ENCODE measurements at regions not wholly inside any gene's neighbourhood (a gene's known extent, or its start where the extent isn't known, plus 50 kb on each side); places are given as distances from the start of the nearest gene placed in this dataset.

DNA sequence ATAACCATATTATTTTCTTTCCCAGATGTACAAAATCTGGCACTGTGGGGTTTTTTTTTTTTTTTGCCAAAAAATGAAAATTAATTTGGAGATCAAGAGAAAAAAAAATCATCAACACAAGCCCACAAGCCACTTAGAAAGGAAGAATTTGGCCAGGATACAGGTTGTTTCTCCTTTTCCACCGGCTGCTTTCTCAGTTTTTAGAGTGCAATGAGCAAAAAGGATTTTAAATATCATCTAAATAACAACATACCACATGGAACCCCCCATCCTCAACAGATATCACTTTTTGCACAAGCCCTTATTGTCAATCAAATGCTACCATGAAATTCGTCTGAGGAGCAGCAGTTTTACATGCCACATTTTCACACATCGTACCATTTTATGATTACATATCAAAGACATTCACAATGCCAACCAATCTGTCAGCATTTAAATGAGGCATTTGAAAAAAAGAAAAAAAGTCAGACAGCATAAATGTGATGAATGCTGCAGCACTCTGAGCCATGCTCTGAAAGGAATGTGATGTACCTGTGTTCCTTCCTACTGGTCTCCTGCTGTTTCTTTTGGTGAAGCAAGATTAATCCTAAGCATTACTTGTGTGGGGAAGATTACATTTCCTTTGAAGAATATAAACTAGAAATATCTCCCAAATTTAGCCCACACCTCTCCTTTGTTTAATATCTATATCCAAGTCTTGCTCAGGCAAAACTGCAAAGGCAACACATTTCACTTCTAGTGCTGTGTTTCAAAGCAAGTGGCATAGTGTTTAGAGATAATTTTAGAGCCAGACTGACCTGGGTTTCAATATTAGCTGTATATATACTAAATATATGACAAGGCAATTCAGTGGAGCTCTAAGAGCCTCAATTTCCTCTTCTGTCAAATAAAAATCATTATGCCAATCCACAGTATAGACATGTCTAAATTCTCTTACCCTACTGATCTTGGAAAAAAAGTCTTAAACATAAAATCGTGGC lies 391.3 kb downstream of the CMPK2 start:
- H3K27ac Mint-ChIP-seq: no peak overlapping the region
- no peaks in the 10 kb centered on the region for H3K36me3 Mint-ChIP-seq
- no peaks in the 10 kb centered on the region for H3K4me1 Mint-ChIP-seq (ENCODE audit: low read depth)
- no peak overlapping the region for H3K4me3 Mint-ChIP-seq
- H3K27me3 Mint-ChIP-seq: peaks cover 12% of the 10 kb centered on the region
- H3K9me3 Mint-ChIP-seq (ENCODE audit: low read depth): no peaks in the 10 kb centered on the region

DNA sequence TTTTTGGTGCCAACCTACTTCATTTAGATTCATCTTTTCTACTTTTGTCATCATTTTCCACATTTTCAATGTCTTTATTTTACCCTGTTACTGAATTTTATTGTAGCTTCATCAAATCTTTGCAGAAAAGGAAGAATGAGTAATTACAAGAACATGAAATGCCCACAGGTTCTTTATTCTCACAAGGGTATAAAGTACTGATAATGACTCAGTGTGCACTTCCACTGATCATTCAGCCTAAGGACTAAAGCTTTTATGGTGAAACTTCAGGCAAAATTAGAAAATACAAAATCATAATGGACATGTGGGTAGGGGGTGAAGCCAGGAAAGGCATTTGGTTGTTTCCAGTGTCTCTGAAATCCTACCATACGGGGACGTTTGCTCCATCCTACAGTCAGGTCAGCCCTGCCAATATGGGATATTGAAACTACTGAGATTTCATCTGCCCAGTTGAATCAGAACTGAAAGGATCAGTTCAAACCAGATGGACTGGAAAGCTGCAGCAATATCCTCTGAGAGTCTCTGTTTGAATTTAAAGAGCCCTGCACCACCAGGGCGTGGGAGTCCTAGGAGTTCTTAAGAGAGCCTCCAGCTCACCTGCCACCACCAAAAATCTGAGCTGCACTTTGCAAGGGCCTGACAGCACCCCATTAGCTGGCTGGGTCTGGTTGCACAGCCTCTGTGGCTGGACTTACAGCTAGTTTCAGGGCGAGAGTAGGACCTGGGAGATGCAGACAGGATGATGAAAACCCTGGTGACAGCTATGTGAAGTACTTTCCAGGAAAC lies 390.4 kb downstream of the CMPK2 start:
- Mint-ChIP-seq H3K4me1 (ENCODE audit: low read depth) (no peaks in the 10 kb centered on the region), H3K36me3 (no peaks in the 10 kb centered on the region), H3K27me3 (peaks cover 12% of the 10 kb centered on the region), H3K27ac (no peak overlapping the region), H3K4me3 (no peak overlapping the region), H3K9me3 (ENCODE audit: low read depth) (no peaks in the 10 kb centered on the region)

GRCh38 chr2:6480514-6480913 lies 385.2 kb downstream of the CMPK2 start:
- Mint-ChIP-seq H3K4me3 (no peak overlapping the region), H3K4me1 (ENCODE audit: low read depth) (no peaks in the 10 kb centered on the region), H3K36me3 (no peaks in the 10 kb centered on the region), H3K27me3 (peaks cover 2% of the 10 kb centered on the region), H3K9me3 (ENCODE audit: low read depth) (no peaks in the 10 kb centered on the region), H3K27ac (no peak overlapping the region)

DNA sequence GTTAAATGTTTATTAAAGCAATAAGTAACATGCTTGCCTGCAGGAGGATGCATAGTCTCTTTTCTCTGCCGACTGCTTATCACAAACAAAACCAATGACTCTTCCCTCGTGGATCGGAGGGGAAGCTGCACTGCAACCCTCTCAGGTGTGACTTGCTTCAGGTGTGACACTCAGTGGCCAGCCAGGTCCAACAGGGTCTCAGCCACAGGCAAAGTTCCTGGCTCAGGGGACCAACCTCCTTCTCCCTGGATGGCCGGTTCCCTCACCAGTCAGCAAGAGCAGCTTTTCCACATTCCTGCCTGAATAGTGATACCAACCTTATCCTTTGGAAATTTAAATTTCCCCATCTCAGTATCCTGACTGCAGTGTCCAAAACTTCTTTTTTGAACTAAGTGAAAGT lies 383.5 kb downstream of the CMPK2 start:
- peaks cover 2% of the 10 kb centered on the region for H3K27me3 Mint-ChIP-seq
- no peaks in the 10 kb centered on the region for H3K36me3 Mint-ChIP-seq
- H3K9me3 Mint-ChIP-seq (ENCODE audit: low read depth): no peaks in the 10 kb centered on the region
- no peak overlapping the region for H3K27ac Mint-ChIP-seq
- H3K4me1 Mint-ChIP-seq (ENCODE audit: low read depth): no peaks in the 10 kb centered on the region
- no peak overlapping the region for H3K4me3 Mint-ChIP-seq

- Mint-ChIP-seq H3K9me3 (ENCODE audit: low read depth) (no peaks in the 10 kb centered on the region), H3K4me3 (no peak overlapping the region), H3K27me3 (peaks cover 7% of the 10 kb centered on the region), H3K36me3 (no peaks in the 10 kb centered on the region), H3K27ac (no peak overlapping the region), H3K4me1 (ENCODE audit: low read depth) (no peaks in the 10 kb centered on the region)
Observed at GRCh38 chr2:6487765-6488164, 377.9 kb downstream of the CMPK2 start.

GRCh38 chr2:6492573-6492972 lies 373.1 kb downstream of the CMPK2 start:
- no peak overlapping the region for H3K4me3 Mint-ChIP-seq
- H3K36me3 Mint-ChIP-seq: no peaks in the 10 kb centered on the region
- no peaks in the 10 kb centered on the region for H3K4me1 Mint-ChIP-seq (ENCODE audit: low read depth)
- H3K9me3 Mint-ChIP-seq (ENCODE audit: low read depth): no peaks in the 10 kb centered on the region
- peaks cover 5% of the 10 kb centered on the region for H3K27me3 Mint-ChIP-seq
- no peak overlapping the region for H3K27ac Mint-ChIP-seq

- Mint-ChIP-seq H3K4me1 (ENCODE audit: low read depth) (no peaks in the 10 kb centered on the region), H3K27me3 (peaks cover 5% of the 10 kb centered on the region), H3K36me3 (no peaks in the 10 kb centered on the region), H3K27ac (no peak overlapping the region), H3K4me3 (no peak overlapping the region), H3K9me3 (ENCODE audit: low read depth) (no peaks in the 10 kb centered on the region)
Observed at GRCh38 chr2:6493266-6493665, 372.4 kb downstream of the CMPK2 start.

DNA sequence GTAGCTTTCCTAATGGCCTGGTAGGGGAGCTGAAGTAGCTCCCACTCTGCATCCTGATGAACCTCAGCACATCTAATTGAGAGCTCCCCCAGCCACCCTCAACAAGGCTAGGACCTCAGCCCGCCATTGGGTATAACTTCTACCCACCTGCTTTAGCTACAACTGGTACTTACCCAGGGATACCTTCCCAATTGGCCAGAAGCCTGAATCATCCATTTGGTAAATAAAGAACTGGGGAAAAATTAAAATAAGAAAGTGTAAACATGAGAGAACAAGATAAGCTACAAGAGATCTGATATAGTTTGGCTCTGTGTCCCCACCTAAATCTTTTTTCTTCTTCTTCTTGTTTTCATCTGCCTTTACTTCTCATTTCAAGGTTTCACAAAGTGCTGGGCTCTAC lies 372.0 kb downstream of the CMPK2 start:
- no peak overlapping the region for H3K4me3 Mint-ChIP-seq
- no peaks in the 10 kb centered on the region for H3K36me3 Mint-ChIP-seq
- H3K27me3 Mint-ChIP-seq: peaks cover 5% of the 10 kb centered on the region
- no peaks in the 10 kb centered on the region for H3K9me3 Mint-ChIP-seq (ENCODE audit: low read depth)
- no peaks in the 10 kb centered on the region for H3K4me1 Mint-ChIP-seq (ENCODE audit: low read depth)
- no peak overlapping the region for H3K27ac Mint-ChIP-seq

- Mint-ChIP-seq H3K9me3 (ENCODE audit: low read depth) (no peaks in the 10 kb centered on the region), H3K27ac (no peak overlapping the region), H3K36me3 (no peaks in the 10 kb centered on the region), H3K4me1 (ENCODE audit: low read depth) (no peaks in the 10 kb centered on the region), H3K27me3 (peaks cover 3% of the 10 kb centered on the region), H3K4me3 (no peak overlapping the region)
Observed at GRCh38 chr2:6495466-6495865, 370.2 kb downstream of the CMPK2 start.

- no peaks in the 10 kb centered on the region for H3K9me3 Mint-ChIP-seq (ENCODE audit: low read depth)
- H3K4me3 Mint-ChIP-seq: no peak overlapping the region
- no peak overlapping the region for H3K27ac Mint-ChIP-seq
- no peaks in the 10 kb centered on the region for H3K36me3 Mint-ChIP-seq
- H3K27me3 Mint-ChIP-seq: no peaks in the 10 kb centered on the region
- no peaks in the 10 kb centered on the region for H3K4me1 Mint-ChIP-seq (ENCODE audit: low read depth)
Observed at GRCh38 chr2:6496376-6496775, 369.3 kb downstream of the CMPK2 start.

GRCh38 chr2:6497048-6497447 lies 368.7 kb downstream of the CMPK2 start:
- no peaks in the 10 kb centered on the region for H3K9me3 Mint-ChIP-seq (ENCODE audit: low read depth)
- H3K4me3 Mint-ChIP-seq: no peak overlapping the region
- H3K27ac Mint-ChIP-seq: no peak overlapping the region
- H3K36me3 Mint-ChIP-seq: no peaks in the 10 kb centered on the region
- H3K27me3 Mint-ChIP-seq: no peaks in the 10 kb centered on the region
- H3K4me1 Mint-ChIP-seq (ENCODE audit: low read depth): no peaks in the 10 kb centered on the region

DNA sequence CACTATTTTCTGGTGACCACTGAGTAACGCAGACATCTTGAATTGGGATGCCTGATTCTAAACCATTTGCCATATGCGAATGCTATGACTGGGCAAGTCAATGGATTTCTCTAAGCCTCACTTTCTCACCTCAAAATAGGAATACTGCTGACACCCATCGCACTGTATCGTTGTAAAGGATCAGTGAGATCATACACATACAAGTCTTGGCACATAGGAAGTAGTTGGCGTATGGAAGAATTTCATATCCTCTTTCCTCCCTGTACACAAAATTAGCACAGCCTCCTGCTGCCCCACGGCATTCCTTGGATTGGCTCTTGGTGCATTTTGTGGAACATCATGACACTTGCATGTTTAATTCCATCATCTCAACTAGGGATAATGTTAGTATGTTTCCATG lies 366.9 kb downstream of the CMPK2 start:
- Mint-ChIP-seq H3K9me3 (ENCODE audit: low read depth) (no peaks in the 10 kb centered on the region), H3K4me3 (no peak overlapping the region), H3K4me1 (ENCODE audit: low read depth) (no peaks in the 10 kb centered on the region), H3K36me3 (no peaks in the 10 kb centered on the region), H3K27ac (no peak overlapping the region), H3K27me3 (no peaks in the 10 kb centered on the region)

DNA sequence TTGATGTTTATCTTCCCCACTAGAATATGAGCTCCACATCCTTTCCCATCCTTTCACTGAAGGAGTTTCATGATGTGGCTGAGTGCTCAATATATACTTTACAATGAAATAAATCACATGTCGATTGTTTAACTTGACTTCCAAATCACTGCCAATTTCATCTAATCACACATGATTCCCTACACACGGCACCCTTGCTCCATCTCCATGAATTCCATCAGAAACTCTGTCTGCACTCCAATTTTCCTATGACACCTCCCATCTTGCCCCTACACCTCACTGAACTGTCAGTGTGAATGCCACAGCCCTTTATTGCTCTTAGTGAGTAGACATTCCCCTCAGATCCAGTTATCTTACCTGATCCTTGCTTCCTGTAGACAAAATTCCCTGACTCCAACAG lies 366.0 kb downstream of the CMPK2 start:
- no peak overlapping the region for H3K27ac Mint-ChIP-seq
- no peaks in the 10 kb centered on the region for H3K27me3 Mint-ChIP-seq
- H3K36me3 Mint-ChIP-seq: no peaks in the 10 kb centered on the region
- H3K4me3 Mint-ChIP-seq: no peak overlapping the region
- H3K4me1 Mint-ChIP-seq (ENCODE audit: low read depth): no peaks in the 10 kb centered on the region
- H3K9me3 Mint-ChIP-seq (ENCODE audit: low read depth): no peaks in the 10 kb centered on the region

DNA sequence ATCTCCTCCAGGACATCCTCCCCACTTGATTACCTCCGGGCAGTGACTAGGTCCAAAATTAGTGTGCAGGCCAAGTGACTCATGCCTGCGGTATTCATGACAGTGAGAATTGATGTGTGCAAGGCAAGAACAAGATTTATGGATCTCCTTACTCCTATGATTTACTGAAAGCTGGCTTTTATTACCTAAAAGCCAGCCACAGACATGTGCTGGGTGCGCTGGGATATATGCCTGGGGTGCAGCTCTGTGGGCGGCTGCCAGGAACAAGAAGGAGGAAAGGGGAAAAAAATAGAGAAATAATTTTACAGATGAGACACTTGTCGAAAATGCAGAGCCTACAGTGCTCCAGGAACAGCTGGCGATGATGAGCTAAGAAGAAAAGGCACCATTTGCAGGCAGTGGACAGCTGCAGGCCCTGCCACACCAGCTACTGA lies 359.3 kb downstream of the CMPK2 start:
- no peaks in the 10 kb centered on the region for H3K27me3 Mint-ChIP-seq
- H3K36me3 Mint-ChIP-seq: no peaks in the 10 kb centered on the region
- no peaks in the 10 kb centered on the region for H3K9me3 Mint-ChIP-seq (ENCODE audit: low read depth)
- no peaks in the 10 kb centered on the region for H3K4me1 Mint-ChIP-seq (ENCODE audit: low read depth)
- no peak overlapping the region for H3K27ac Mint-ChIP-seq
- H3K4me3 Mint-ChIP-seq: no peak overlapping the region

GRCh38 chr2:6506859-6507258 lies 358.8 kb downstream of the CMPK2 start:
- Mint-ChIP-seq H3K4me1 (ENCODE audit: low read depth) (no peaks in the 10 kb centered on the region), H3K36me3 (no peaks in the 10 kb centered on the region), H3K27me3 (no peaks in the 10 kb centered on the region), H3K27ac (no peak overlapping the region), H3K9me3 (ENCODE audit: low read depth) (no peaks in the 10 kb centered on the region), H3K4me3 (no peak overlapping the region)

All from activated naive CD8-positive, alpha-beta T cell (primary cell).